CD4-positive, alpha-beta memory T cell (primary cell): ENCODE measurements at regions not wholly inside any gene's neighbourhood (a gene's known extent, or its start where the extent isn't known, plus 50 kb on each side); places are given as distances from the start of the nearest gene placed in this dataset.
"Not testable (repeated sequence)": the region's sequence is repeated elsewhere in the genome, so short reads cannot be mapped to it uniquely, and the experiment has no call there.

ENCODE experiments used
- CTCF ChIA-PET: fragments of 350-600 bp; sonication (Branson Sonifier 250); formaldehyde crosslinking; loops from one replicate; lab custom pipeline; 2021; ENCODE audit warnings: inconsistent platforms; ENCODE audit not compliant: partially characterized antibody; lab: Charles Lee
- POLR2A ChIA-PET: fragments of 350-600 bp; sonication (Branson Sonifier 250); formaldehyde crosslinking; loops from one replicate; lab custom pipeline; 2021; ENCODE audit not compliant: partially characterized antibody; lab: Charles Lee
- DNase-seq, 5 donors: peaks; one replicate each; pipeline versions ENCODE4 v3.0.0 to v3.0.0-alpha.2; 2020 to 2022; ENCODE audit warnings: mixed read lengths in 1 of 5
- H3K27ac ChIP-seq: one replicate; pipeline ENCODE4 v1.7.0; 2013; ENCODE audit warnings: low read depth, low read length
- H3K27me3 ChIP-seq: 2 replicates; pipeline ENCODE4 v1.7.0; 2013; ENCODE audit warnings: mild to moderate bottlenecking, low read length, moderate library complexity; ENCODE audit not compliant: insufficient read depth
- H3K36me3 ChIP-seq: 2 replicates; pipeline ENCODE4 v1.7.0; 2013; ENCODE audit warnings: mild to moderate bottlenecking, low read length, moderate library complexity; ENCODE audit not compliant: insufficient read depth
- H3K4me1 ChIP-seq: 2 replicates; pipeline ENCODE4 v1.7.0; 2013; ENCODE audit warnings: mild to moderate bottlenecking, low read length, moderate library complexity; ENCODE audit not compliant: insufficient read depth
- H3K4me3 ChIP-seq, 2 donors: one replicate each; pipeline ENCODE4 v1.7.0; 2013; ENCODE audit warnings: low read length in 2 of 2, mild to moderate bottlenecking in 1 of 2
- H3K9me3 ChIP-seq, 2 donors: one replicate each; pipeline ENCODE4 v1.7.0; 2013; ENCODE audit warnings: low read length in 2 of 2, control low read depth in 1 of 2; ENCODE audit not compliant: control insufficient read depth in 1 of 2
- H3K27ac Mint-ChIP-seq, 7 donors: one replicate each; pipeline ENCODE4 v1.8.0; 2020 to 2021; ENCODE audit warnings: mixed read lengths in 7 of 7, mild to moderate bottlenecking in 6 of 7, inconsistent platforms in 3 of 7, moderate library complexity in 3 of 7
- H3K27me3 Mint-ChIP-seq, 2 donors: one replicate each; pipeline ENCODE4 v1.8.0; 2020 to 2021; ENCODE audit warnings: mixed read lengths in 2 of 2
- H3K36me3 Mint-ChIP-seq, 2 donors: one replicate each; pipeline ENCODE4 v1.8.0; 2020 to 2021; ENCODE audit warnings: mixed read lengths in 2 of 2, inconsistent platforms in 1 of 2, mild to moderate bottlenecking in 1 of 2
- H3K4me1 Mint-ChIP-seq, 4 donors: one replicate each; pipeline ENCODE4 v1.8.0; 2020 to 2021; ENCODE audit warnings: mixed read lengths in 4 of 4, mild to moderate bottlenecking in 1 of 4
- H3K4me3 Mint-ChIP-seq, 8 donors: one replicate each; pipeline ENCODE4 v1.8.0; 2020 to 2021; ENCODE audit warnings: mixed read lengths in 8 of 8, mild to moderate bottlenecking in 7 of 8, moderate library complexity in 6 of 8, inconsistent platforms in 3 of 8
- H3K9me3 Mint-ChIP-seq, 8 donors: one replicate each; pipeline ENCODE4 v1.8.0; 2020 to 2021; ENCODE audit warnings: mixed read lengths in 8 of 8, mild to moderate bottlenecking in 5 of 8, inconsistent platforms in 3 of 8, moderate library complexity in 1 of 8
- intact Hi-C: fragments of 100-400 bp; cut with micrococcal nuclease; formaldehyde crosslinking; loops from one replicate; pipeline ENCODE4 v1.15.1; 2023

DNA sequence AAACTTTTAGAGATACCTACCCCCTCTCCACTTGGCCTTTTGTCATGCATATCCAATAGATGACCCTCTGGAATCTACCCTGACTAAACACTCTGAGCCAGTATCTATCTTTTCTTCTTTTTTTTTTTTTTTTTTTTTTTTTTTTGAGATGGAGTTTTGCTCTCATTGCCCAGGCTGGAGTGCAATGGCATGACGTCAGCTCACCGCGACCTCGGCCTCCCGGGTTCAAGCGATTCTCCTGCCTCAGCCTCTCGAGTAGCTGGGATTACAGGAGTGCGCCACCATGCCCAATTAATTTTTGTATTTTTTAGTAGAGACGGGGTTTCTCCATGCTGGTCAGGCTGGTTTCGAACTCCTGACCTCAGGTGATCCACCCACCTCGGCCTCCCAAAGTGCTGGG lies 50.8 kb upstream of the GRIN2B start:
- H3K4me1 Mint-ChIP-seq, H3K4me3 ChIP-seq, H3K4me3 Mint-ChIP-seq, H3K27me3 ChIP-seq, H3K36me3 Mint-ChIP-seq, DNase-seq, POLR2A ChIA-PET, CTCF ChIA-PET, H3K4me1 ChIP-seq, H3K27ac ChIP-seq, H3K36me3 ChIP-seq, intact Hi-C loops, H3K27me3 Mint-ChIP-seq, H3K9me3 Mint-ChIP-seq, H3K9me3 ChIP-seq, H3K27ac Mint-ChIP-seq: not testable (repeated sequence)

DNA sequence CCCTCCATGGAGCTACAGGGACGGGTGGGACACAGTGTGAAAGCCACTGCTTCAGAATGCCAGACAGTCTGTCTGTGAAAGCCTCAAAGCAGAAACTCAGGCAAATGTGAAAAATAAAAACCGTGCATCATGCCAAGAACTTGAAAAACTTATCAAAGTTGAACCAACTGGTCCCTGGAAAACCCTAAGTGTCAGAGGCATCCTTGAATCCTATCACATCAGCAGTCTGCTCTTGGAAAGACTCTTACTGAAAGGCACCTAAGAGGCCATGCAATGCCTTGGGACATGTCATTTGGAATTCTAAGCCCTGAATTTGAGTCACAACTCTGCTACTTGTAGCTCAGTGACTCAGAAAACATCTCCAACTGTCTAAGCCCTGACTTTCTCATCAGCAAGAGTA lies 62.4 kb upstream of the GRIN2B start:
- DNase-seq, result no peak
- no peaks in the 10 kb centered on the region for H3K4me1 ChIP-seq
- CTCF ChIA-PET, result no interaction called here
- H3K36me3 ChIP-seq, result no peaks in the 10 kb centered on the region
- no peaks in the 10 kb centered on the region for H3K9me3 ChIP-seq
- Mint-ChIP-seq H3K27me3 (no peaks in the 10 kb centered on the region), H3K27ac (no peak overlapping the region), H3K4me1 (no peaks in the 10 kb centered on the region), H3K36me3 (no peaks in the 10 kb centered on the region), H3K4me3 (no peak overlapping the region), H3K9me3 (peaks cover 0 to 18% (median 5%) of the 10 kb centered on the region in 8 donors)
- no peak overlapping the region for H3K27ac ChIP-seq
- intact Hi-C loops, result no loop called here
- POLR2A ChIA-PET, result no interaction called here
- H3K27me3 ChIP-seq, result no peaks in the 10 kb centered on the region
- H3K4me3 ChIP-seq, result no peak overlapping the region

DNA sequence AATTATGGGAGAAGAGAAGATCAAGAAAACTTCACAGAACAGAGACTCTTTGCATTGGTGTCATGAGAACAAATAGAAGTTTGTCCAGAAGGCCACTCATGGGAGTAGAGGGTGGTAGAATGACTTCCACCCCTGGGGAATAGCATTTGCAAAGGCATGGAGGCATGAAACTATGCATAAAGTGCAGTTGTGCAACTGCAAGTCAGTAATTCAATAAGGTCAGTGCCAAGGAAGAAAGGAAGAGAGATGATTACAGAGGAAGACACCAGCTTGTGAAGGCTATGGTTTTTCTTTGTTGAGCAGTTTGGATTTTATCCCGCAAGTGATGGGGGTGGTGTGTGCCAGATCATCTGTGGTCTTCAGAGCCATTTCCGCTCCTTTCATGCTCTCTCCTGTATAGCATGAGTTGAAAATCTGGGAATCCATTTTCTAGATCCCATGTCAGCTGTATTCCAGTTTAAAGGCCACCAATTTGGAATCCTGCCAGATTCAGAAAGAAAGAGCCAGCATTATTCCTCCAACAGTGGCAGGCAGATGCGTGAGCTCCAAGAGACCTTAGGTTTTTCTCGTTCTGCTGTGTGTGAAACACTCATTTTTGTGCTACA lies 67.6 kb upstream of the GRIN2B start:
- POLR2A ChIA-PET, result no interaction called here
- Histone ChIP-seq H3K36me3 (no peaks in the 10 kb centered on the region), H3K4me3 (no peak overlapping the region), H3K27me3 (no peaks in the 10 kb centered on the region), H3K9me3 (no peaks in the 10 kb centered on the region), H3K27ac (no peak overlapping the region), H3K4me1 (no peaks in the 10 kb centered on the region)
- Mint-ChIP-seq H3K36me3 (no peaks in the 10 kb centered on the region), H3K27ac (no peak overlapping the region), H3K4me1 (no peaks in the 10 kb centered on the region), H3K27me3 (peaks cover 0 to 1% of the 10 kb centered on the region in 2 donors), H3K9me3 (no peaks in the 10 kb centered on the region), H3K4me3 (no peak overlapping the region)
- no peak for DNase-seq
- CTCF ChIA-PET, result no interaction called here
- intact Hi-C loops, result no loop called here

DNA sequence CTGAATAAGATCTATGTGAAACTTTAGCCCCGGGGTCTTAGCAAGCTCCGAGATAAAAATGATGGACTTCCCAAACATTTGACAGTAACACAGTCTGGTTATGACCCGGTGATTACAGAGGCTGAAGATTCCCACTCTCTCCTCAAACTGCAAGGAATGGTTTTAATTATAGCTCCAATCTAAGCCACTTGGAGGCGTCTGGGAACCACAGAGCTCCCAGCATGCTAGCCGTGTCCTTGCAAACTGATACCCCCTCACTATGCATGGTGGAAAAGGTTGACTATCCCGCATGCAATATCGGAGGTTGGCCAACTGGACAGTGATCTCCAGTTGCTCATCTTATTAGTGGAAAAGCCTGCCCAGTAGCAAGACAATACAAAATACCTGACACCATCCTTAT lies 76.5 kb upstream of the GRIN2B start:
- no peak overlapping the region for H3K27ac Mint-ChIP-seq
- H3K9me3 Mint-ChIP-seq, result peaks cover 0 to under 1% (median 0%) of the 10 kb centered on the region in 8 donors
- DNase-seq, result no peak
- H3K4me1 Mint-ChIP-seq, result no peaks in the 10 kb centered on the region
- ChIA-PET POLR2A (no interaction called here), CTCF (no interaction called here)
- peaks cover 2 to 3% of the 10 kb centered on the region in 2 donors for H3K27me3 Mint-ChIP-seq
- Histone ChIP-seq H3K9me3 (no peaks in the 10 kb centered on the region), H3K27me3 (no peaks in the 10 kb centered on the region), H3K36me3 (no peaks in the 10 kb centered on the region), H3K4me3 (no peak overlapping the region), H3K4me1 (no peaks in the 10 kb centered on the region), H3K27ac (no peak overlapping the region)
- H3K36me3 Mint-ChIP-seq, result no peaks in the 10 kb centered on the region
- intact Hi-C loops, result no loop called here
- H3K4me3 Mint-ChIP-seq, result no peak overlapping the region

DNA sequence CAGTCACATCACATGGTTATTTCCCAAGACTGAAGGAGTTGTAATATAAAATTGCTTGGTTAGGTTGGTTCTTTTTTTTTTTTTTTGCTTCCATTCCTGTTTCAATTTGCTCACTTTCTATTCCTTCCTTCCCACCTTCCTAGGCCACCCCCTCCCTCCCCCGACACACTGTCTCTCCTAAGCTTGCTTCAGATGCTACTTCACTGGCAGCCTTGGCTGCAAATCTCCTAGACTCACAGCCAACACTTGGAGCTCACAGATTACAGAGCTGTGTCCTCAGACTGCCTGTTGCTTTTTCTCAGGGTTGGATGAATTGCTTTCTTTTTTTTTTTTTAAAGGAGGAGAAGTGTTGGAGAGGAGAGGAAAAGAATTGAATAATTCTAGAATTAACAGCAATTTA lies 77.3 kb upstream of the GRIN2B start:
- Histone ChIP-seq H3K4me3 (no peak overlapping the region), H3K9me3 (no peaks in the 10 kb centered on the region), H3K27ac (no peak overlapping the region), H3K4me1 (no peaks in the 10 kb centered on the region), H3K27me3 (no peaks in the 10 kb centered on the region), H3K36me3 (no peaks in the 10 kb centered on the region)
- Mint-ChIP-seq H3K4me3 (no peak overlapping the region), H3K27ac (no peak overlapping the region), H3K27me3 (peaks cover 2 to 3% of the 10 kb centered on the region in 2 donors), H3K9me3 (peaks cover 0 to 1% (median 0%) of the 10 kb centered on the region in 8 donors), H3K4me1 (no peaks in the 10 kb centered on the region), H3K36me3 (no peaks in the 10 kb centered on the region)
- ChIA-PET POLR2A (no interaction called here), CTCF (no interaction called here)
- intact Hi-C loops, result no loop called here
- no peak for DNase-seq

DNA sequence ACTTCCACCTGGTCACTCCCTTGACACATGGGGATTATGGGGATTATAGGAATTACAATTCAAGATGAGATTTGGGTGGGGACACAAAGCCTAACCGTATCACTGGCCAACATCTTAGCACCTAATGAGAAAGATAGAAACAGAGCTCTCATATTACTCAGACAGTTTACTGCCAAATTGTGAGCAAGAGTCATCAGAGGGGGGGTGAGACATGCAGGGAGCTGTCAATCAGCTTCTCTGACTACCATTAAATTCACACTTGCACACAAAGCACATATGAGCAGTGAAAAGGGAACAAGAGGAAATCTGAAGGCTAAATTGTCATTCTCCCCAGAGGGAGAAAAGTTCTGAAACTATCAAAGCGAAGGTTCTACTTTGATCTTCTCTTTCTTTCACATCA lies 78.1 kb upstream of the GRIN2B start:
- POLR2A ChIA-PET, result no interaction called here
- Histone ChIP-seq H3K27me3 (no peaks in the 10 kb centered on the region), H3K4me1 (no peaks in the 10 kb centered on the region), H3K9me3 (no peaks in the 10 kb centered on the region), H3K27ac (no peak overlapping the region), H3K36me3 (no peaks in the 10 kb centered on the region), H3K4me3 (no peak overlapping the region)
- DNase-seq, result no peak
- H3K36me3 Mint-ChIP-seq, result no peaks in the 10 kb centered on the region
- no peak overlapping the region for H3K27ac Mint-ChIP-seq
- CTCF ChIA-PET, result no interaction called here
- intact Hi-C loops, result no loop called here
- H3K4me1 Mint-ChIP-seq, result no peaks in the 10 kb centered on the region
- H3K27me3 Mint-ChIP-seq, result peaks cover 2 to 3% of the 10 kb centered on the region in 2 donors
- H3K9me3 Mint-ChIP-seq, result peaks cover 0 to 1% (median 0%) of the 10 kb centered on the region in 8 donors
- H3K4me3 Mint-ChIP-seq, result no peak overlapping the region

GRCh38 chr12:14065616-14066015 lies 84.2 kb upstream of the GRIN2B start:
- H3K9me3 Mint-ChIP-seq, result peaks cover 0 to 1% (median 0%) of the 10 kb centered on the region in 8 donors
- CTCF ChIA-PET, result no interaction called here

DNA sequence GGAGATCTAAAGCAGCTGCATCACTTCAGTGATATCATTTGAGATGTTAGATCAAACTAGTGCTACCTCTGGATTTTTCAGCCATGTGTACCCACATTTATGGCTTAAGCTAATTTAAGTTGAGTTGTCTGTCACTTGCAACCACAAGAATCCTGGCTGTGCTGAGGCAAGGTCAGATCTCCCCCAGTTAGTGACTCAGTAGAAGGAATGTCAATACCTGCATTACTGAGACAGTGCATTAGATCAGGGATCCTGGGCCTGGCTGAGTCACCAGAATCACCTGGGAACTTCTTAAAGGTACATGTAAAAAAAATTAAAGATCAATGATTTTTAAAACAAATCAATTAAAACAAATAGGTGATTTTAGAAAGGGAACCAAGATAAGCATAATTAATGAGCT lies 84.6 kb upstream of the GRIN2B start:
- H3K4me1 ChIP-seq, result no peaks in the 10 kb centered on the region
- POLR2A ChIA-PET, result no interaction called here
- no peak overlapping the region for H3K4me3 ChIP-seq
- CTCF ChIA-PET, result no interaction called here
- no peaks in the 10 kb centered on the region for H3K36me3 ChIP-seq
- intact Hi-C loops, result no loop called here
- H3K27me3 Mint-ChIP-seq, result peaks cover 0 to 1% of the 10 kb centered on the region in 2 donors
- H3K4me3 Mint-ChIP-seq, result no peak overlapping the region
- H3K9me3 Mint-ChIP-seq, result peaks cover 0 to 1% (median 0%) of the 10 kb centered on the region in 8 donors
- DNase-seq, result no peak
- H3K9me3 ChIP-seq, result no peaks in the 10 kb centered on the region
- no peaks in the 10 kb centered on the region for H3K4me1 Mint-ChIP-seq
- H3K27ac ChIP-seq, result no peak overlapping the region
- H3K36me3 Mint-ChIP-seq, result no peaks in the 10 kb centered on the region
- H3K27ac Mint-ChIP-seq, result no peak overlapping the region
- no peaks in the 10 kb centered on the region for H3K27me3 ChIP-seq

More at GRCh38 chr12:14065616-14066015, 84.2 kb upstream of the GRIN2B start:
- Histone ChIP-seq H3K36me3 (no peaks in the 10 kb centered on the region), H3K4me1 (no peaks in the 10 kb centered on the region), H3K4me3 (no peak overlapping the region), H3K27ac (no peak overlapping the region), H3K9me3 (no peaks in the 10 kb centered on the region), H3K27me3 (no peaks in the 10 kb centered on the region)
- intact Hi-C loops, result no loop called here
- DNase-seq, result no peak
- no peak overlapping the region for H3K4me3 Mint-ChIP-seq
- POLR2A ChIA-PET, result no interaction called here
- H3K27me3 Mint-ChIP-seq, result peaks cover 0 to 1% of the 10 kb centered on the region in 2 donors
- H3K36me3 Mint-ChIP-seq, result no peaks in the 10 kb centered on the region
- H3K27ac Mint-ChIP-seq, result no peak overlapping the region
- H3K4me1 Mint-ChIP-seq, result no peaks in the 10 kb centered on the region
